GM12865 (cell line): ENCODE measurements at regions not wholly inside any gene's neighbourhood (a gene's known extent, or its start where the extent isn't known, plus 50 kb on each side); places are given as distances from the start of the nearest gene placed in this dataset.

Source experiments
- DNase-seq: peaks from one replicate; pipeline ENCODE4 v3.0.0; 2010; ENCODE audit warnings: low read depth
- H3K4me3 ChIP-seq: 2 replicates; pipeline ENCODE4 v1.5.1; 2011; ENCODE audit warnings: mild to moderate bottlenecking, low read depth, low read length, control low read depth
- TF ChIP-seq, protein P1 (sequence below): IDR thresholded peaks from 2 replicates; pipeline ENCODE4 v1.5.1; 2011; ENCODE audit warnings: low read length, control low read depth, low read depth, inconsistent platforms; ENCODE audit not compliant: insufficient read depth; ENCODE audit errors: missing control alignments

DNA sequence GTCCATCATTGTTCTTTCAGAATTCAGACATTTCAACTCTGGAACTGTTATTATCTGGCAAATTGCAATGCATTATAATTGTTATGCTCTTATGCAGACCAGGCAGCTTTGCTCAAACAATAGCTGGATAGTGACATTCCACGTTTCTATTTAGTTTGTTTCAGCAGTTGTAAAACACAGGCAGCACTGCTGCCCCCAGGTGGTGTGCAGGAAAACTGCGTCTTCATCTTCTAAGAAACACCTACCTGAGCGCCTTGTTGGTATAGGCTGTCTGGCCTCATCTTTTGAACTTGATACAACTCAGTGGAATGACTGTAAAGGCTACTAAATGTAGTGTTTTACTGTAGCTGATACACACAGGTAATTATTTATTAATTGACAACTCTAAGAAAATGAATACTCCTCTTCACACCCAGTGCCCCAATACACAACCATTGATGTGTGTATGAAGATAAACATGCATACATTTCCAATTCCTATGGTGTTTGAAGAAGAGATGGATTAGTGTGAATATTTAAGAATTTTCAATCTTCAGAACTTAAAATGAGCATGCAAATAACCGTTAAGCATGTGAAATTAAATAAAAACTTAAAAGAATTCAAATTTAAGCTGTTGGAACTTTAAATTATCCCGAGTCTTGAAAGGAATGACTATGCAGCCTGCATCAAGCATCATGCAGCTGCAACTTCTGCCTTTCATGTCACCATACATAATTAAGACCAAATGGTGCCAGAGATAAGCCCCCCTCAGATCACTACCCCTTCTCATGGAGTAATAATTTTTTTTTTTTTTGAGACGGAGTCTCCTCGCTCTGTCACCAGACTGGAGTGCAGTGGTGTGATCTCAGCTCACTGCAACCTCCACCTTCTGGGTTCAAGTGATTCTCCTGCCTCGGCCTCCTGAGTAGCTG lies 85.6 kb downstream of the CD8B2 start:
- TF ChIP-seq, protein P1, sequence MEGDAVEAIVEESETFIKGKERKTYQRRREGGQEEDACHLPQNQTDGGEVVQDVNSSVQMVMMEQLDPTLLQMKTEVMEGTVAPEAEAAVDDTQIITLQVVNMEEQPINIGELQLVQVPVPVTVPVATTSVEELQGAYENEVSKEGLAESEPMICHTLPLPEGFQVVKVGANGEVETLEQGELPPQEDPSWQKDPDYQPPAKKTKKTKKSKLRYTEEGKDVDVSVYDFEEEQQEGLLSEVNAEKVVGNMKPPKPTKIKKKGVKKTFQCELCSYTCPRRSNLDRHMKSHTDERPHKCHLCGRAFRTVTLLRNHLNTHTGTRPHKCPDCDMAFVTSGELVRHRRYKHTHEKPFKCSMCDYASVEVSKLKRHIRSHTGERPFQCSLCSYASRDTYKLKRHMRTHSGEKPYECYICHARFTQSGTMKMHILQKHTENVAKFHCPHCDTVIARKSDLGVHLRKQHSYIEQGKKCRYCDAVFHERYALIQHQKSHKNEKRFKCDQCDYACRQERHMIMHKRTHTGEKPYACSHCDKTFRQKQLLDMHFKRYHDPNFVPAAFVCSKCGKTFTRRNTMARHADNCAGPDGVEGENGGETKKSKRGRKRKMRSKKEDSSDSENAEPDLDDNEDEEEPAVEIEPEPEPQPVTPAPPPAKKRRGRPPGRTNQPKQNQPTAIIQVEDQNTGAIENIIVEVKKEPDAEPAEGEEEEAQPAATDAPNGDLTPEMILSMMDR = peak; percentile 39
- DNase-seq = peak; percentile 19
- H3K4me3 ChIP-seq = no peak overlapping the region

DNA sequence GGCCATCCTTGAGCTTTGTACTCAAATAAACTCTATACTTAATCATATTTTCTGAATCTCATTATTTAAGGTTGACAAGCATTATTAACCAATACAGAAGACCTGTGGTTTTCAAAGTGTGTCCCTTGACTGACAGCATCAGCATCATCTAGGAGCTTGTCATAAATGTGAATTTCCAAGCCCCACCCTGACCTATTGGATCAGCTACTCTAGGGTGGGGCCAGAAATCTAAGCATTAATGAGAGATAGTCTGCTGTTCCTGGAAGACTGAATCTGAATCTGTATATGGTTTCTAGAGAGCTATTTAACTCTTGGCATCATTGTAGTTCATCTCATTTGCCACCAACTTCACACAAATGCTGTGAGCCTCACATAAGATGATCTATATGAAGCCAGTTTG lies 86.6 kb downstream of the CD8B2 start:
- no peak for DNase-seq
- TF ChIP-seq, protein P1 = no peak
- no peak overlapping the region for H3K4me3 ChIP-seq

DNA sequence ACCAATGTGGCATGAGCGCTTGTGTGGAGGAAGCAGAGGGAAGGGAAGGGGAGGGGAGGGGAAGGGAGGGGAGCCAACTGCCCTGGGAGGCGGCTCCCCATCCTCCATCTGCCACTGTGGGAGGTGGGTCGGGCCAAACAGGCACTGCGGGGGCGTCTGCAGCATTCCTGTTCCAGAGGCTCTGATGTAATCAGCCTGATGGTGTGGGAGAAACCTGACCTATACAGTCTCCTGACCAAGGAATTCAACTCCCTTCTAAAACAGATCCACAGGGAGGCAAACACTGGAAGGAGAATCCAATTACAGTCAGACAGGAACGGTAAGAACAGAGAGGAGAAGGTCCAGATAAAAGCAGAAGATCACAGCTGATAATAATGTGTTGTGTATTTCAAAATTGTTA lies 88.8 kb downstream of the CD8B2 start:
- no peak for DNase-seq
- H3K4me3 ChIP-seq = no peak overlapping the region
- TF ChIP-seq, protein P1 = no peak

DNA sequence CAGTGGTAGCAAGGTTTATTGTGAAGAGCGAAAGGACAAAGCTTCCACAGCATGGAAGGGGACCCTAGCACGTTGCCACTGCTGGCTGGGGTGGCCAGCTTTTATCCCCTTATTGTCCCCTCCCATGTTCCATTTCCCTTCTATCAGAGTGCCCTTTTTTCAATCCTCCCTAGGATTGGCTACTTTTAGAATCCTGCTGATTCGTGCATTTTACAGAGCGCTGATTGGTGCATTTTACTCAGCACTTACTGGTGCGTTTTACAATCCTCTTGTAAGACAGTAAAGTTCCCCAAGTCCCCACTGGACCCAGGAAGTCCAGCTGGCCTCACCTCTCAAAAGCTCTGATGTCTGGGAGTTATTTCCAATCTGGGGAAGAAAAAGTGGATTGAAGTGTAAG lies 90.1 kb downstream of the CD8B2 start:
- TF ChIP-seq, protein P1 = no peak
- no peak overlapping the region for H3K4me3 ChIP-seq
- no peak for DNase-seq

DNA sequence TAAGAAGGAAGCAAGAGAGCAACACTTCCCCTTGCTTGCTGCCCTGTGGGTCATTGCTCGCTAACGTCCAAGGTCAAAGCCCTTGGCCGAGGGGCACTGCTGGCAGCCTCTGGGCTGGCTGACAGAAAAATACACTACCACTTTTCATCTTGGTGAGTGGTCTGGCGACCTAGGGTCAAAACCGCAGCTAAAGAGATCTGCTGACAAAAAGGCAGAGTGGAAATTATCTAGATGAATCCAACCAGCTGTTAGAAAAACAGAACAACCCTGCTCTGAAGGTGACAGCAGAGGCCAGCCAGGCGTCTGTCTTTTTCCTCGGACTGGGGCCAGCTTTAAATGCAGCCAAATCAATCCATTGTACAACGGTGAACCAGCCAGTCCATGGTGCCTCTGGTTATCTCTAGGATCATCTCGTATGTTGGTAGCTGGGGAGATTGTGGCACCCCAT lies 92.6 kb downstream of the CD8B2 start:
- TF ChIP-seq, protein P1 = no peak
- H3K4me3 ChIP-seq = no peak overlapping the region
- no peak for DNase-seq

DNA sequence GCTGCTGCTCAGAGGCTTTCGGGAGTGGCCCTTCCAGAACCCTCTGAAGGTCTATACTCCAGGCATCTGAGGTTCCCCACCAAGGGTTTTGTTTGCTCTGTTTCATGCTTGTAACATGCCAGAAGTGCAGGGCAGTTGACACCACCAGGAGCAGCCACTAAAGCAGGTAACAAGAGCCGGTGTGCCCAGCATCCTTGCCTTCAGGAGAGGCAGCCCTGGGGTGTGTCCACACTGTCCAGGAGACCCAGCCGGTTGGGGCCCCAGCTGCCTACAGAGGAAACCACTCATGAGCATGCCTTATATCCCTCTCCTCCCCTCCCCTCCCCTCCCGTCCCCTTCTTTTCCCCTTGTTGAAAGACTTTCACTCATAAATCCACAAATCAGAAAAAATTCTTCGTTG lies 93.1 kb downstream of the CD8B2 start:
- no peak for DNase-seq
- H3K4me3 ChIP-seq = no peak overlapping the region
- TF ChIP-seq, protein P1 = no peak
